ENCODE measurements at regions not wholly inside any gene's neighbourhood (a gene's known extent, or its start where the extent isn't known, plus 50 kb on each side); places are given as distances from the start of the nearest gene placed in this dataset.

DNA sequence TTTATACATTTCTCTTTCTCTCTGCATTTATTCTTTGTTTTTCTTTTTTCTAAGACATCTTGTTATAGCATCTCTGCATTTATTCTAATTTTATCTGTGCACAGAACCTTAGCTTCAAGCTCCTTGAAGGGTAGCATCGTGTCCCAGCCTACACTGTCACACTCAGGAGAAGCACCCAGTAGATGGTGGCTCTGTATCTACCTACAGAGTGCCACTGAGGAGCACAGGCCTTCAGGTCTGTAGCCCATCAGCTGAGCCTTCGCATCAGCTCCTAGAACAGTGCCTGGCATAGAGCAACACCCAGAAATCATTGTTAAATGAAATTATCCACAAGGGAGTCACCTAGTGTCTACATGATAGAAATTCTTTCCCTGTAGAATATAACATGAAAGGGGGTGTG, 203.0 kb upstream of the KLF14 start:
- no peak overlapping the region for H3K27ac ChIP-seq
- no peak for DNase-seq
- H3K4me3 ChIP-seq: no peak overlapping the region
- H3K4me1 ChIP-seq: peaks cover 0 to 67% (median 20%) of the 10 kb centered on the region in 4 donors
- TF ChIP-seq, protein P1, sequence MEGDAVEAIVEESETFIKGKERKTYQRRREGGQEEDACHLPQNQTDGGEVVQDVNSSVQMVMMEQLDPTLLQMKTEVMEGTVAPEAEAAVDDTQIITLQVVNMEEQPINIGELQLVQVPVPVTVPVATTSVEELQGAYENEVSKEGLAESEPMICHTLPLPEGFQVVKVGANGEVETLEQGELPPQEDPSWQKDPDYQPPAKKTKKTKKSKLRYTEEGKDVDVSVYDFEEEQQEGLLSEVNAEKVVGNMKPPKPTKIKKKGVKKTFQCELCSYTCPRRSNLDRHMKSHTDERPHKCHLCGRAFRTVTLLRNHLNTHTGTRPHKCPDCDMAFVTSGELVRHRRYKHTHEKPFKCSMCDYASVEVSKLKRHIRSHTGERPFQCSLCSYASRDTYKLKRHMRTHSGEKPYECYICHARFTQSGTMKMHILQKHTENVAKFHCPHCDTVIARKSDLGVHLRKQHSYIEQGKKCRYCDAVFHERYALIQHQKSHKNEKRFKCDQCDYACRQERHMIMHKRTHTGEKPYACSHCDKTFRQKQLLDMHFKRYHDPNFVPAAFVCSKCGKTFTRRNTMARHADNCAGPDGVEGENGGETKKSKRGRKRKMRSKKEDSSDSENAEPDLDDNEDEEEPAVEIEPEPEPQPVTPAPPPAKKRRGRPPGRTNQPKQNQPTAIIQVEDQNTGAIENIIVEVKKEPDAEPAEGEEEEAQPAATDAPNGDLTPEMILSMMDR (IDR thresholded peaks at IDR 0.05): no peak
- no peaks in the 10 kb centered on the region for H3K27me3 ChIP-seq
- intact Hi-C loops (cut with DNase I; ENCODE audit: low total_unique reads): no loop called here
- no peaks in the 10 kb centered on the region for H3K9me3 ChIP-seq
- peaks cover 0 to 12% (median 11%) of the 10 kb centered on the region in 3 donors for H3K36me3 ChIP-seq

DNA sequence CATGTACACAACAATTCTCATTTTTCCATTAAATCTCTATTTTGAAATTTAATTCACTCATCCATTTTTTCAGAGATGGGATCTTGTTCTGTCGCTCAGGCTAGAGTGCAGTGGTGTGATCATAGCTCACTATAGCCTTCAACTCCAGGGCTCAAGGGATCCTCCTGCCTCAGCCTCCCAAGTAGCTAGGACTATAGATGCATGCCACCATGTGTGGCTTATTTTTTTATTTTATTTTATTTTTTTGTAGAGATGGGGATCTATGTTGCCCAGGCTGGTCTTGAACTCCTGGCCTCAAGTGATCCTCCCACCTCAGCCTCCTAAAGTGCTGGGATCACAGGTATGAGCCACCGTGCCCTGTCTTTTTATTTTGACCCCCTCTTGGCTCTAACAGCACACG, 203.8 kb upstream of the KLF14 start:
- Histone ChIP-seq H3K4me1 (peaks cover 0 to 76% (median 28%) of the 10 kb centered on the region in 4 donors), H3K36me3 (peaks cover 0 to 12% (median 11%) of the 10 kb centered on the region in 3 donors), H3K9me3 (no peaks in the 10 kb centered on the region), H3K27me3 (no peaks in the 10 kb centered on the region), H3K4me3 (no peak overlapping the region), H3K27ac (no peak overlapping the region)
- no peak for DNase-seq
- TF ChIP-seq, protein P1 (IDR thresholded peaks at IDR 0.05): no peak
- intact Hi-C loops (cut with DNase I; ENCODE audit: low total_unique reads): no loop called here

DNA sequence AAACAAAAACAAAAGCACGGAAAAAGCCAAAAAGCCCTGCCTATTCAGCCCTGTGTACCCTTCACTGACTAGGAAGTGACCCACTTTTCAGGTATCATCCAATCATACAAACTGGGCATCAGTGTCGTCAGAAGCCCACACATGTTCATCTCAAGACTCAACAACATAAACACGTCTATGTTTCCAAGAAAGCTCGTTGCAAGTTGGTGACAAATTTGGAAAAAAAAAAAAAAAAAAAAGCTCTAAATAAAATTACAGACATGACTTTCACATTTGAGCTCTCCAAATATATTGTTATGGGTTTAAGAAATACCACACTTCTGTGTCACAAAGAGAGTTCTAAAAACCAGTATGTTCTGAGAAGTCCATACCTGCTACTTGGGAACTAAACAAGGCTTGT, 204.7 kb upstream of the KLF14 start:
- TF ChIP-seq, protein P1 (IDR thresholded peaks at IDR 0.05): no peak
- Histone ChIP-seq H3K27me3 (no peaks in the 10 kb centered on the region), H3K36me3 (peaks cover 0 to 12% (median 11%) of the 10 kb centered on the region in 3 donors), H3K4me3 (no peak overlapping the region), H3K9me3 (no peaks in the 10 kb centered on the region), H3K27ac (no peak overlapping the region), H3K4me1 (peaks cover 0 to 84% (median 32%) of the 10 kb centered on the region in 4 donors)
- intact Hi-C loops (cut with DNase I; ENCODE audit: low total_unique reads): no loop called here
- no peak for DNase-seq

DNA sequence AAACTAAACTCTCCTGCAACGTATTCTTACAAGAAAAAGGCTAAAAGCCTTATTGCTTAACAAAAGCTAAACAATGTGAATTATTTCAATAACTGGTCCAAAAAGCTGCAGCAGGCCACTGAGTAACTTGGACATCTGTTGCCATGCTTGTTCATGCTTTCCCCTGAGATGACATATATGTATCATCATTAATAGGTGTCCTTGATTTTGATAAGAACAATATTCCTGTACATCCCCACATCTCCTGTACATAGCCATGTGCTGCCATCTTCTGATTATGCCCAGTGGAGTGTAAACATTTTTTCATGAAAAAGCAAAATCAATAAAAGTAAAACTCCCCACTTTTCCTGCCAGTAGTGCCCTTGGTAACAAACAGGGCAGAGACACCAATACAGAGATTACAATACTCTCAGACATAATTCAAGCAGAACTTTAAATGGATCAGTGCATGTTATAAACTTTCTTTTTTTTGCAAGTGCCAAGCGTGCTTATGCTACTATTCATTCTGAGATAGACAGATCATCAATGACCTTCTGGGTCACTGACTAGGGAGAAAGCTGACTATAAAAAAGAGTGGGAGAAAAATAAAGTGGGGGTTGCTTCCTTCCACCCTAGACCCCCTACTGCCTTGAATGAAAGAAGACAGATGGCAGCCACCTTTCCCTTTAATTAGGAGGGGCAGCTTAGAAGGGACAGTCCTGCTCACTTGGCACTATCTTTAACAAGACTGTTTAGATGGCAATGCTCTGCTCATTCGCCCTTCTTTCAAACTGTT, 205.5 kb upstream of the KLF14 start:
- Histone ChIP-seq H3K9me3 (no peaks in the 10 kb centered on the region), H3K4me1 (peaks cover 0 to 92% (median 33%) of the 10 kb centered on the region in 4 donors), H3K36me3 (peaks cover 0 to 14% (median 12%) of the 10 kb centered on the region in 3 donors), H3K27ac (no peak overlapping the region), H3K4me3 (no peak overlapping the region), H3K27me3 (no peaks in the 10 kb centered on the region)
- TF ChIP-seq, protein P1 (IDR thresholded peaks at IDR 0.05): no peak
- DNase-seq: no peak
- intact Hi-C loops (cut with DNase I; ENCODE audit: low total_unique reads): no loop called here

DNA sequence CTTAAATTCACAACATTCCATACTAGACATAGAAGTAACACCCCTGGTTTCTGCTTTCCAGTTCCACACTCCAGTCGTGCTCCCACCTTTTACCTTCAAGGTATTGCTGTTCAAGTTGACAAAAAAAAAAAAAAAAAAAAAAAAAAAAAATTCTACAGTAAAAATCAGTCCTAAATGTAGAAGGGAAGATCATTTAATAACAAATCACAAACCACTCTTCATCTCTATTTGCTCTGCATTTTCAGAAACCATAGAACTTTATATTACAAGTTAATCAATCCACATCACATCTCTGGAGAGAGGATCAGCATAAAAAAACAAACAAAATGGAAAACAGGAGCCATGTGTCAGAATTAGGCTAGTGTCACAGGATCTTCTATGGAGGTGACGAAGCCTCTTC, 206.3 kb upstream of the KLF14 start:
- intact Hi-C loops (cut with DNase I; ENCODE audit: low total_unique reads): no loop called here
- H3K27me3 ChIP-seq: no peaks in the 10 kb centered on the region
- no peak overlapping the region for H3K4me3 ChIP-seq

More for the DNA sequence above, 206.3 kb upstream of the KLF14 start:
- no peak for DNase-seq
- Histone ChIP-seq H3K27ac (no peak overlapping the region), H3K9me3 (no peaks in the 10 kb centered on the region), H3K4me1 (peaks cover 0 to 100% (median 33%) of the 10 kb centered on the region in 4 donors), H3K36me3 (peaks cover 0 to 13% (median 4%) of the 10 kb centered on the region in 3 donors)
- TF ChIP-seq, protein P1 (IDR thresholded peaks at IDR 0.05): no peak
